ENCODE measurements at regions not wholly inside any gene's neighbourhood (a gene's known extent, or its start where the extent isn't known, plus 50 kb on each side); places are given as distances from the start of the nearest gene placed in this dataset.

DNA sequence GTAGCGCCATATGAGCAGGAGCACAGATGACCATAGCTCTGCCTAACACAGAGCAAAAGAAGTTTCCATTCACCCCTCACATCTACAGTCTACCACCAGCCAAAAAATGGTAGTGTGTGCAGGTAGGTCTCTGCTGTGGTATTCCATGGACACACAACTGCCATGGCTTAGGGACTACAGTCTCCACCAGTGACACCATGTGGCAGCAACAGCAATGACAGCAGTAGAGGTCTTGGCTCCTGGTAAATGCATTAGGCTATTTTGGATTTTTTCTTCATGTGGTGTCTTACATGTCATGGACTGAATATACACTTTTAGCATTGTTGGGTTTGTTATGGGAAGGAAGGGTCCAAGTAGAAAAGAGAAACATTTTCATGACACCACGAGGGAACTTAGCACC, 70.1 kb upstream of the CABCOCO1 start:
- TF ChIP-seq ATF2 (IDR thresholded peaks at IDR 0.05; ENCODE audit: low read length) (no peak), POLR2A (IDR thresholded peaks at IDR 0.05; ENCODE audit: low read depth, low read length) (no peak), CHD1 (IDR thresholded peaks at IDR 0.05; ENCODE audit: low read depth, low read length) (no peak), BHLHE40 (IDR thresholded peaks at IDR 0.05; ENCODE audit: borderline replicate concordance in 1 of 2, low read depth in 2 of 2, low read length in 1 of 2) (no peak), CTCF (IDR thresholded peaks at IDR 0.05 in 2 of 3, conservative IDR thresholded peaks at IDR 0.05 in 1 of 3; ENCODE audit: control insufficient read depth in 2 of 3, extremely low read depth in 1 of 3, insufficient read depth in 1 of 3, low read depth in 3 of 3, low read length in 3 of 3) (peak; percentile 46 to 55 (median 51); a peak in 5 of 6 replicates)
